Pons (tissue), 1 donor: ENCODE measurements at regions not wholly inside any gene's neighbourhood (a gene's known extent, or its start where the extent isn't known, plus 50 kb on each side); places are given as distances from the start of the nearest gene placed in this dataset.

Experiments
- DNase-seq: peaks from one replicate; pipeline ENCODE4 v3.0.0-alpha.2; 2016; ENCODE audit warnings: low spot score

DNA sequence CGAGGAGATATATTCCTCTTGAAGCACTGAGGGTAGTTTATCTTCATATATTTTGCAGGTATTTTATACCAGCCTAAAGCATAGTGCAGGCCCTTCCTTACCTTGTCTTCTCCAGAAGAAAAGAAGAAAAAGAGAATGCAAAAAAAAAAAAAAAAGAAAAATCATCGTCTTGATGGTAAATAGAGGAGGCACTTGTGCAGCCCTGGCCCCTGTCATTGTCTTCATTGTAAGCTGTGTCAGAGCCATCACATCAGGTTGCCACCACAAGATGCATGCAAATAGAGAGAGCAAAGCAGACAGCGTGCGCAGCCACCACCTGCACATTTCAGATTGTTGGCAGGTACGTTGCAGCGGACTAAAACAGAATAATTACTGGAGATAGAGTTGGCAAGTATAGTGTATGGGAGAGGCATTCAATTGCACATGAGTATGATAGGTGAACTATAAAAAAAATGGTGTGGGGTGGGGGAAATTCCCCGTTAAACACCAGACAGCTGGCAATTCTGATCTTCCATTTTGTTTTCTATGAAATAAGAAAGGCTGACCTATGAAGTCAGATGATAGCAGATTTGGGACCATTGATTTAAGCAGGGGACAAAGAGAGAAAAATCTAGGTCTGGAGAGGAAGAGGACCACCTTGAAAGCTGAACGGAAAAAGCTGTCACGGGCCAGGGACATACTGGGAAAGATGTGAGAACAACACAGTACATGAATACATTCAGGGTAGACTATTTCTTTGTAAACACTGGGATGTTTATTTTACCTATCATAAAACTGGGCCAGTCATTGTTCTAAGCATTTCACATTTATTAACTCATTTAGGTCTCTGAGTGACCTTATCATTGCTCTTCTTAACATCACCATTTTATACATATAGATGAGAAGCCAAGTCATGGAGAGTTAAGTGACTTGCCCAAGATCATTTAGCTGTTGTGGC is 306.3 kb upstream of the SP8 start:
- DNase-seq: no peak

DNA sequence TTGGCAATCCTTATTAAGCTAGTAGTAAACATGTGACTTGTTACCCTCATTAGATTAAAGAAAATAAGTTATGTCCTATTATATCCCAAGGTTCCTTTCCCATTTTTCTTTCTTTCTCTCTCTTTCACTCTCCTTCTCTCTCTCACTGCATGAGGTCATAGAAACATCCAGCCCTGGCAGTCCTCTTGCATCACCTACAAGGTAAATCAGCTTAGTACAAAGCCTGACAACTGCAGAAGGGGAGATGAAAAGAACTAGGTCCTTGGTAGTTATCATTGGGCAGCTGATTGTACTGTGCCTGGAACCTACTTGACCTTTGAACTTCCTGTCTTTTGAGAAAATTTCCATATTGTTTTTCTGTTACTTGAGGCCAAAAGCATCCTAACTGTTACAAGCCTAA is 307.9 kb upstream of the SP8 start:
- DNase-seq: no peak

DNA sequence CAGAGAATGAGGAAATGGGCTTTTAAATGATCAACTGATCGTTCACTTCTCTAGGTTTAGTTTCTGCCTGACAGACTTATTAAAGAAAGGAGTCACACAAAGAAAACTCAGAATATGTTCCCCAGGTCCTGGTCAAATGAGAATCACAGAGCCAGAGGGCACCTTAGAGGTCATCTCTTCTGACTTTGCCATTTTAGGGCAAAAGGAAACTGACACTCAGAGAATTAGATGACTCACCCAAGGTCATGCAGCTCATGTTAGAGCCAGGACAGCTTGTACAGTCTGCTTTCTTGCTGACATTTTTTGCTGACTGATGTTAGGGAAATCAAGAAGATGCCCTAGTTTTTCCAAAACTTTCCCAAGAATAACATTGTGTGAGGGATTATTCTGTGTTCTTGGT is 312.7 kb upstream of the SP8 start:
- DNase-seq: no peak

DNA sequence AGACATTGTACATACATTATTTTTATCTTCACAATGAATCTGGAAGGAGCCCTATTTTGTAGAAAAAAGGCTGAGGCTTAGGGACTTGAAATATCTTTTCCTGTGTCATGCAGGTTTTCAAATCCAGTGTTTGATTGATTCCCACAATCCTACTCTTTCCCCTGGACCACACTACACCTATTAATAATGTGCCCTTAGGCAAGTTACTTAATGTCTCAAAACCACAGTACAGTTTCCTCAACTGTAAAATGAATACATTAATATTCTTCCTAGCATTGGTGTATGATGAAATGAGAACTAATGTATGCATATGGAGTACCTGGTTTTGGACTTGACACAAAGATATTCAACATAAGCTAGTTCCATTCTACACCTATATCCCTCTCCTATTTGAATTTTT is 313.3 kb upstream of the SP8 start:
- no peak for DNase-seq

DNA sequence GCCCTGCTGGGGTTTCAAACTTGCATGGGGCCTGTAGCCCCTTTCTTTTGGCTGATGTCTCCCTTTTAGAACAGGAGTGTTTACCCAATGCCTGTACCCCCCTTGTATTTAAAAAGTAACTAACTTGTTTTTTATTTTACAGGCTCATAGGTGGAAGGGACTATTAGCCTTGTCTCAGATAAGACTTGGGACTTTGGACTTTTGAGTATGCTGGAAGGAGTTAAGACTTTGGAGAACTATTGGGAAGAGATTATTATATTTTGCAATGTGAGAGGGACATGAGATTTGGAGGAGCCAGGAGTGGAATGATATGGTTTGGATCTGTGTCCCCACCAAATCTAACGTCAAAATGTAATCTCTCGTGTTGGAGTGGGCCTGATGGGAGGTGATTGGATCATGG is 314.9 kb upstream of the SP8 start:
- DNase-seq: no peak

DNA sequence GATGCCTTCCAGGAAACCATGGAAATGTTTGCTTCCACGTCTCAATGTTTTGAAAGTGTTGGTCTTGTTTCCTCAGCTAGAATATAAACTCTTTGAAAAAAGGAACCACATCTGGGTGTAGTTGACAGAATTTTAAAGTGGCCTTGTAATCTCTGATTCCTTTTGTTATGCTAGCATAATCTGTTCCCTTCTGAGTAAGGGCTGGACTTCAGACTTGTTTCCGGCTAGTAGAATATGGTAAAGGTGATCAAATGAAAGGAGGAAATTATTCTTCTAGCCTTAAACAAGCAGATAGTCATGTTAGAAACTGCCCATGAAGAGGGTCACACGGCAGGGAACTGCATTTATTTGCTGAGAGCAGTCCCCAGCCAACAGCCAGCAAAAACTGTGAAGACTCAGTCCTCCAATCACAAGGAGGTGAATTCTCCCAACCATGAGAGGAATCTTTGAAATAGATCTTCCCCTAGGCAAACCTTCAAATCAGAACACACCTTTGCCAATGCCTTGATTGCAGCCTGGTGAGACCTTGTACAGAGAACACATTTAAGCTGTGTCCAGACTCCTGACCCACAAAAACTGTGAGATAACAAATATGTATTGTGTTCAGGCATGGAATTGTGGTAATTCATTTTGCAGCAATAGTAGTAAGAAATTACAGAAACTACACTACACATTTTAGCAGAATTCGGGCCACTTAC is 316.9 kb upstream of the SP8 start:
- DNase-seq: no peak

DNA sequence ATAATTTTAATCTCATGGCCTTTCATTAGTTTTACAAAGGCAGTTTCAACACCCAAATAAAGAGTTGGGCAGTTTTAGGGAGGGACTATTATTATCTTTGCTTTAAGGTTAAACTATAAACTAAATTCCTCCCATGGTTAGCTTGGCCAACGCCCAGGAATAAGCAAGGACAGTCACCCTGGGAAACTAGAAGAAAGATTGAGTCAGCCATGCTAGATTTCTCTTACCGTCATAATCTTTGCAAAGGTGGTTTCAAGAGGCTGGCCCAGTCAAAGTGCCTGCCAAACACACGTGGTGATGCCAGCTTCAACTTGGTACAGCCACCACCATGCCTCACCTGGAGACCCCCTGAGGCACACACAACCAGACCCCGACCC is 317.4 kb upstream of the SP8 start:
- DNase-seq: no peak

DNA sequence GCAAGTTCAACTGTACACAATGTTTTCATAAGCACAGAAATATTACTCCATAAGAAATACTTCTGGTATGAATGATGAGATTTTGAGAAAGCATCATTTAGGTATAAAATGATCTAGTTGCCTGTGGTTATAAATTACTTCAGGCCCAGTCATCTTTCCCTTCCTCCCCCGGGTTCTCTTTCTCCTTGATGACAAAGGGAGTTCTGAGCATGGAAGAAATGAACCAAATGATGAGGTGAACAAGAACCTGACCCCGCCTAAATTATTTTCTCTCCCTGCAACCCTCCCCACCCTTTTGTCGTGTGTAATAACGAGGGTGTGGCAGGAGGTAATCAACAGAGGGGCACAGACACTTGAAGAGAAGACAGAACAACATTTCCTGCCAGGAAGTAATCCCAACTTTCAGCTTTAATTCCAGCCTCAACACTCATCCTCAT is 319.6 kb upstream of the SP8 start:
- DNase-seq: no peak

DNA sequence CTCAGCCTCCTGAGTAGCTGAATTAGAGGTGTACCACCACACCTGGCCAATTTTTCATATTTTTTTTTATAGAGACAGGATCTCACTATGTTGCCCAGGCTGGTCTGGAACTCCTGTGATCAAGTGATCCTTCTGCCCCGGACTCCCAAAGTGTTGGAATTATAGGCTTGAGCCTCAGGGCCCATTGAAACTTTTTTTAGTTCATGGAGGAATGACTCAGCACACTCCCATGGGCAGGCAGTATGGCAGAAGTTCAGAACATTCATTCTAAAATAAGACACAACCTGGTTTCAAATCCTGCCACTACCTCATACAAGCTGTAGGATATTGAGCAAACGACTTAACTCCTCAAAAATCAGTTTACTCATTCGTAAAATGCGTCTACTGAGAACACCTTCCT is 320.4 kb upstream of the SP8 start:
- no peak for DNase-seq

DNA sequence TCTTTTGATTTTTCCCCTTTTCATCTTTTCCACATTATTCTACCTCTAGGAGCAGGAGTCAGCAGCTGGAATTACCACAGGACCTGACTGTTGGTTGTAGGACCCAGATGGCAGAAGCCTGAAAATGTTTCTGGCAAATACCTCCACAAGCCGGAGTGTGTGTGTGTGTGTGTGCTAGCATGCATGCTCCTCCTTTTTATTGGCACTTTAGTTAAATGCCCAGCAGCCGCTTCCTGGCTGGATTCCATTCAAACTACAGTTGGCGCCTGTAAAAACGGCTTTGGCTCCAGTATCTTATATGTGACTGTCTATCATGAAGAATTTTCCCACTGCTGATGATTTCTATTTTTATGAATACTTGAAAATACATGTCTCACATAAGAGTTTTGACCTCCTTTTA is 319.7 kb upstream of the SP4 start:
- DNase-seq: no peak

DNA sequence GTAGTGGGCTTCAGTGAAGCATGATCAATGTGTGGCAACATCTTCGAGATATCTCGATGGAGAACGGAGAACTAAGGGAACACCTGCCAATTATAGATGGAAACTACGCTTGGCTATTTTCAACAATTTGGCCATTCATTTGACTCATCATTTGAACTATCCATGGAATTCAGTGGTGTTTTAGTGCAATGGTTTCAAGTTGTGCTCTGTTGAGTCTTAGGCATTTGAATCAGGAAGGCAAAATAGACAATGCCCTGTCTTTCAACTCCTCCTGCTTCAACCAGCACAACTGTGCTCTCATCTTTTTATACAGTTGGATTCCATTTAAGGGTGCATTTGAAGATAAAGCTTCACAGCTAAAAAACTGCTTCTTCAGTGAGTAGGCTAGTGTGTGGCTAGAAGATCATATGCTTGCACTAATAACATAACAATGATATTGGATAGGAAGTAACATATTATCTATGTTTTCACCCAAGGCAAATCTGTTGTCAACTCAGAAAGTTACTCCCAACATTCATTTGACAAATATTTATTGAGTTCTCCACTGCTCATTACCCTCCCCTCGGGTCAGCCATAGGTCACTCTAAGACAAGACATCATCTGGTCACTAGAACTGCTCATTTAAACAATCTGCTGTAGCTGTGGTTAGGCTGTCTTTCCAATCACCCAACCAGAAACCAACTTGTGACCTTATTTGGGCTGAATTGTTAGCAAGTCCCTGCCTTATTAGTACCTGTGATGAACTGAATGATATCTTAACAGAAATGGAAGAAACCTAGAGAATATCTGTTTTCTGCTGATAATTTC is 314.1 kb upstream of the SP4 start:
- DNase-seq: no peak

DNA sequence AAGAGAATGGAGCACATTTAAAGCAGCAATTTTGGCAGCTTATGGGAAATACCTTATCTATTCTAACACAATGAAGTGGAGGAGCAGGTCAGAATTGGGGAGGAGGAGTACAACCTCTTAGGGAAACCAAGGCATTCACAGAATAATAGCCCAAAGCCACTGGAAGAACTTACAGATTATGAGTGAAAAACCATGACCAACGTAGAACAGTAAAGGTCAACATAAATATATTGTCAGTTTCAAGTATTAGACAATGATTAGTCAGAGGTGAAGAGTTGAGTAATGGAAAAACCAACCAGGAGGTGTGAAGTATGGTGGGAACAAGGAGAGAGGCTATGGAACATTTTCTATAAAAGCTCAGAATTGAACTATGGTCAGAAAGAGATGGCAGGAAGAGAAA is 304.3 kb upstream of the SP4 start:
- no peak for DNase-seq

DNA sequence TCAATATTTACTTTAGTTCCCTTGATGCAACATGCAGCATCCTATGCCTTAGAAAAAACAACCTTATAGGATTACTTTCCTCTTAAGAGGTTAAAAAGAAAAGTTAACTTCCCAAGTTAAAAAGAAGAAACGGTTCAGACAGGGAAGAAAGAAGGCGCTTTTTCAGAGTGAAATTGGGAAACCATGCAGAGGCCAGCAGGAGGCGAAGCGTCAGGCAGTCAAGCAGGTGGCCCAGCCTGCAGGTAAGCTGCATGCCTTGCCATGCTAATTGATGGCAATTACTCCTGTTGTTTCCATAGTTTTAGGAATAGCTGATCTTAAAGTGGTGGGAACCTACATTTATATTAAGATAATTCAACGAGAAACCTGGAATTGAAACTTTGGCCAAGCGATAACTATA is 302.6 kb upstream of the SP4 start:
- DNase-seq: no peak

DNA sequence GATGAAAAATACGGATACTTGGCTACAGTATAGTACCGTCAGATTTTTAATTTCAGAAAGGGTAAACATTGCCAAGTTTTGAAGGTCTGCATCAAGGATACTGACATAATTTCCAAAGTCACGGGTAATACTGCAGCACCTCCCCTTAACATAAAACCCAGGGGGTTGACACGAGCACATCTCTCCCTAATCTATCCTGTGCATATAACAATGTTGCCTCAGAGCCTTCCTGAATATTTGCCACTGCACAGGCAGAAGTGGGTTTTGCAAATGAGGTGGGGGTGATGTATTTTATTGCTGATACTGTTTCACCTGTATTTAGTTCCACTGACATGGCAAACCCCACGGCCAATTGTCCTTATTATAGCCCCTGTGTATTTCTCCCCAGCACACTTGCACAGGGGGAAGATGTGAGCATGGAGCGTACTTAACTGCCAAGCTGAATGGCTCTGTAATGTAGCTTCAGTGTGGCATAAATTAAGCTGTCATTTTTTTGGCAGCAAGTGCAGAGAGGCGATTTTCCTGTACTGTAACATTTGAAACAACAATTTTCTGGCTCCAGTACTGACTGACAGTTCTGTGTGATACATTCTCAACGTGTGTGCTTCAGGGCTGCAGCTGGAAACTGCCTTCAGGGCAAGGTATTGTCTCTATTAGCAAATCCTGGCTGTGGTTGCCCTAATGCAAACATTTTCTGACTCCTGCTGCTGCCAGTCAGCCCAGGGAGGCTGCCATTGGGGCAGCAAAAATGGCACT is 299.6 kb upstream of the SP4 start:
- DNase-seq: no peak

DNA sequence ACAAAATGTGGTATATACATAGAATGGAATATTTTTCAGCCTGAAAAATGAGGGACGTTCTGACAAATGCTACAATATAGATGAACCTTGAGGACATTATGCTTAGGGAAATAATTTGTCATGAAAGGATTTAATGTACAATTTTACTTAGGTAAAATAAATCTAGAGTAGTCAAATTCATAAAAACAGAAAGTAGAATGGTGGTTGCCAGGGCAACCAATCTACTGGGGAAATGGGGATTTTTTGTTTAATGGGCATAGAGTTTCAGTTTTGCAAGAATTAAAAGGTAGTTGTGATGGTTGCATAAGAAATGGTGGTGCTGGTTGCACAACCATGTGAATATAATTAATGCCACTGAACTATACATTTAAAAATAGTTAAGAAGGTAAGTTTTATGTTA is 296.0 kb upstream of the SP4 start:
- DNase-seq: no peak

DNA sequence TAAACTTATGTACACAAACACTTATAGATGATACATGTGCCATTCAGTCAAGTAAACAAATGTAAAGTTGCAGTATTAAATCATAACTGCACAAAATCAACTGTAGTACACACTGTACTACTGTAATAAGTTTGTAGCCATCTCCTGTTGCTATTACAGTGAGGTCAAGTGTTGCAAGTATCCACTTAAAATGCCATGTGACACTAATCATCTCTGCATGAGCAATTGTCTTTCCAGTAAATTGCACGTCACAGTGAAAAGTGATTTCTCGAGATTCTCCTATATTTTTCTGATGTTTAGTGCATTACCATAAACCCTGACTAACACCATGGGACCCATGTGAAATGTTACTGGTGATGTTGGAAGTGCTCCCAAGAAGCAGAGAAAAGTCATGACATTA is 293.3 kb upstream of the SP4 start:
- DNase-seq: no peak

DNA sequence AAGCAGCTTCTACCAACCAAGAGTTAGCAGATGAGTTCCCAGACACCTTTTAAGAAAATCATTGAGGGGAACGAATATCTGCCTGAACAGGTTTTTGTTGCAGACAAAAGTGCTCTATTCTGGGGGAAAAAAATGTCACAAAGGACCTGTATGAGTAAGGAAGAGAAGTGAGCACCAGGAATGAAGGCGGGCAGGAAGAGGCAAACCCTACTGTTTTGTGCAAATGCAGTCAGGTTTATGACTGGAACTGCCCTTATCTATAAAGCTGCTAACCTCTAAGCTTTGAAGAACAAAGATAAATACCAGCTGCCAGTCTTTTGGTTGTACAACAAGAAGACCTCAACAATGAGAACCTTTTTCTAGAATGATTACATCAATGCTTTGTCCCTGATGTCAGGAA is 292.4 kb upstream of the SP4 start:
- no peak for DNase-seq

DNA sequence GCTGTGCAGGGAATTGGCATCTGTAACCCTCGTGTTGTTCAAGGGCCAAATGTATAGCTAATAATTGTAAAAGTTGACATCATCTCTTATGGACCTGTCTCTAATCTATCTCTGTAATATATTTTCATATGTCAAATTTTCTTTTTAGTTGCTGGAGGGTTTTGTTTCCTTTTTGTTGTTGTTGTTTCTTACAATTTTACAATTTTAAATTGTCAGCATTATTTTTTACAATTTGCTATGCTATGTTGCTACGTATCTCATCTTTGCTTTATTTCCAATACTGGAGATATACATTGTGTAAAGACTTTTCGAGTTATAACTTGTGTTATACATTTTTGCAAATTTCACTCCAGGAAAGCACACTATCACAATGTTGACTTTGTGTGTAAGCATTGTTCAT is 290.2 kb upstream of the SP4 start:
- no peak for DNase-seq

DNA sequence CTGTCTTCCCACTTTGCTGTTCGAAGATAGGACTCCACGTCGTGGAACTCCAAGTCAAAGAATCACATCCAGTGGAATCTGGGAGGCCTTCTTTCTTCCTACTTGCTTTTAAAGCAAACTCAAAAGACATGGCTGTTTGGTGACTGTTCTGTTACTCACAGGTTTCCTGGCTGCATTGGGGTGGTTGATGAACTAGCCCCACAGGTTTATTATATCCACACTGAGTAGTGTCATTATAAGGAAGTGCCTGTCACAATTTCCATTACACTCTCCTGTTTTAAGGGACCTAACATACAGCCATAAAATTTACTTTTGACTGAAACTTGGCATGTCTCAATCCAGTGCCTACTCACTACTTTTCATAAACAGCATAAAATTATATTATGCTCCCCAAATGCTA is 287.3 kb upstream of the SP4 start:
- no peak for DNase-seq

DNA sequence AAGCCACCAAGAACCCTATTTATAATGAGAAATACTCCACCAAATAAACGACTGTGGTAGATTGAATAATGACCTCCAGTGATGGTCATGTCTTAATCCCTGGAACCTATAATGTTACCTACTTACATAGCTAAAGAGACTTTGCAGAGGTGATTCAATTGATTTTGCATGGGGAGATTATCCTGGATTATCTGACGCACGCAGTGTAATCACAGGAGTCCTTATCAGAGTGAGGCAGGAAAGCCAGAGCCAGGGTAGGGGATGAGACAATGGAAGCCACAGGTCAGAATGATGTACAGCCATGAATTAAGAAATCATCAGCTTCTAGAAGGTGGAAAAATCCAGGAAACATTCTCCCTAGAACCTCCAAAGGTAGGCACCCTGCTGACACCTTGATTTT is 286.4 kb upstream of the SP4 start:
- DNase-seq: no peak

DNA sequence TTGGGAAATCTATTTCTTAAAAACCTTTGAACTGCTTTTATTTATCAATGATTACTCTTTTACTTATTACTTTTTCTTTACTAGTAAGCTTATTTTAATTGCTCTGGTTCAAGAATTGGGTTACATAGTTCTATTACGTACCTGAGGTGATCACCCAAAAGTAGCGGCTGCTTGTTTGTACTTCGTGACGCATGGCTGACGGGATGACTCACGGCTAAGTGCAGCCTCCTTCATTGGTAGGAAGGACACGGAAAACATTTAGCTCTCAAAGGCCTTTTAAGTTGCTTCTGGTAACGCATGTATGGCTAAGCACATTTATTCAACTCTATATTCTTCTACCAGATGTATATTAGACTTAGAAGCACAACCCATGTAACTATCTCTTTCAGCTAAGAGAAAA is 285.8 kb upstream of the SP4 start:
- no peak for DNase-seq
